ENCODE measurements at regions not wholly inside any gene's neighbourhood (a gene's known extent, or its start where the extent isn't known, plus 50 kb on each side); places are given as distances from the start of the nearest gene placed in this dataset.

DNA sequence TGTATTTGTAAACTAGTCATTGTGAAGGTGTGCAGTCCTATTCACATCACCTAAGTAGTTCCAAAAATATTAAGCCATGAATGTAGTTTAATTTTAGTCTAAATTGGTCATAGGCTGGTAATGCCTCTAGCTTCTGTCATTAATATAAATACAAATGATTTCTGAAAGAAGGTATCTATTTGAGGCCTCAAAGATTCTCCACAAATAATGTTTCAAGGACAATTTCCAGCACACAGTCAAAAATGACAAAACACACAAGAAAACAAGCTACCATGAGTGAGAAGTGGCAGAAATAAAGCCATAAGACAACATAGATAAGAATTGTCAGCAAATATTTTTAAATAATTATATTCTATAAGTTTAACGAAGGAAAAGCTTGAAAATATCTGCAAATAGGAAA, 66.7 kb upstream of the PDK4 start:
- DNase-seq = no peak

DNA sequence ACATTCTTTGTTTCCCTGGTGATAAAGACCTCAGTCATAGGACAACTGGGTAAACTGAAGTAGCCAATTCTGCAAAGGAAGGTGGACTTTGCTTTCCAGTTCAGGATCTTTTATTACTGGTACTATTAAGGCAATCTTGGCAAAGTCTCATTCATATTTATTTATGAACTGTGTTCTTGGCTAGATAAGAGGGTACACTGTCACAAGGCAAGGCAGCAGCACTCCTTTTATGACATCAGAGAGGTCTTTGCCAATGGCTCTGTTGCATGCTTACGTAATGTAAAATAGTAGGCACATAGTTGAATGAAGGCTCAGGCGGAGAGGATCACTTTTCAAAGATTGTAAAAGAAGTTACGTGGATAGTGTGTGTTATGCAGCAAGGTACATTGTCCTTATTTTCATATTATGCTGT, 63.7 kb upstream of the PDK4 start:
- no peak for DNase-seq

DNA sequence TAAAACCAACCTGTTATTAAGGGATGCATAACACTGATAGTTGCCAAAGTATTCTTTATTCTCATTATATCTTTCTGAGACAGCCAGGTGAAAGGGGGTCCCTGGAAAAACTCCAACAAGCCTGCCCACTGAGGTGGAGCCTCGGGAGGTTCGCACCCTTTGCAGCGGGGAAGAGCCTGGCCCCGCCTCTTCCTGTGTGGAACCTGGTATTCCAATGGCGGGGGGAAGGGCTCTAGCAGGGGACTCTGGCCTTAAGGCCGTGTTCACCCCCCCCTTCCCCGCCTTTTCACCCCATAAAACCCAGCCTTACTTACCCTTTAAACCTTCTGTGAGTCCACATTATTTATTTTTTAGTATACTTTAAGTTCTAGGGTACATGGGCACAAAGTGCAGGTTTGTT, 62.4 kb upstream of the PDK4 start:
- no peak for DNase-seq

DNA sequence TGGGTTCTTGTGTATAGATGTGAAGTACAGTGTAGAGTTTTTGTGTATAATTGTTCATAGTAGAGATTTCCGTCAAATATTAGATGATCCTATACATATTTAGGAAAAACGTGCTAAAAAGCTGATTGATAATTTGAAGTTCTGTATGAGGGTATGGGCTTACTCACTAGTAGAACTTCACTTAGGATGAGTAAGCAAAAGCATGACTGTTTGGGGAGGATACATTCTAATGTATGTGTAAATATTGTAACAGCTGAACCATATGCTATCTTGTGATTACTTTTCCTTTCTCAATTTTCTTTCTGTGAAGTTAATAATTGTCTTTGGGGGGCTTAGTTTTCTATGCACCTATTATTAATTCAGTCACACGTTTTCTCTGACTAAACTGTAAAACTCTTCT, 53.2 kb upstream of the PDK4 start:
- no peak for DNase-seq

- no peak for DNase-seq
These were observed 50.0 kb upstream of the PDK4 start for GRCh38 chr7:95646350-95646749.
